Right kidney (tissue), 1 donor: ENCODE measurements at regions not wholly inside any gene's neighbourhood (a gene's known extent, or its start where the extent isn't known, plus 50 kb on each side); places are given as distances from the start of the nearest gene placed in this dataset.

ENCODE experiments used
- DNase-seq: peaks from one replicate; pipeline ENCODE4 v3.0.0-alpha.2; 2016

GRCh38 chr19:30895946-30896345 lies 453.3 kb downstream of the TSHZ3 start:
- no peak for DNase-seq

- no peak for DNase-seq
These were observed 458.2 kb downstream of the TSHZ3 start for GRCh38 chr19:30891051-30891450.

- no peak for DNase-seq
These were observed 459.2 kb downstream of the TSHZ3 start for GRCh38 chr19:30890033-30890432.

GRCh38 chr19:30888937-30889336 lies 460.3 kb downstream of the TSHZ3 start:
- no peak for DNase-seq

GRCh38 chr19:30887042-30887441 lies 462.2 kb downstream of the TSHZ3 start:
- no peak for DNase-seq

GRCh38 chr19:30886222-30886621 lies 463.0 kb downstream of the TSHZ3 start:
- no peak for DNase-seq

DNA sequence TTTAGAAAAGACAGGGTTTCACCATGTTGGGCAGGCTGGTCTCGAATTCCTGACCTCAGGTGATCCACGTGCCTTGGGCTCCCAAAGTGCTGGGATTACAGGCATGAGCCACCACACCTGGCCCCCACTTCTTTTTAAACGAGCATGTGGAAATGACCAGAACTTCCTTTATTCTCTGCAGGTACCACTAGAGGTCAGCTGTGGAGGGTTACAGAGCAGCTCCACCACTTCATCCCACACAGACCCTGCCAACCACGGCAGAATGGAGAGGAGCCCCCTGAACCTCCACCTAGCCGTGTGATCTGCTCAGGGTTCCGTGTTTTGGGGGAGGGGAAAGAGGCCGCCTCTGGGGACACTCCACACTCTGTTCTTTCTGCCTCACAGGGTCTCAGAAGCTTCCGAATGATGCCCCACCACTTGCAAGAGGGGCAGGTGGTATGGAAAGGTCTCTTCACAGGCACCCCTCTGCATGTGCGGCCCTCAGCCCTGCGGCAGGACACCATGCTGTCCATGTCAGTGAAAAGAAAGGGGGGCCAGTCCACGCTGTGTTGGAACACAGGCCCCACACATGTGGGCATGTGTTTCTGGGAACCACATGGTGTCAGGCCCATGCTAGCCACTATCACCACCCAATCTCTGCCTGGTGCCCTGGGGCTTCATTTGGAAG lies 465.0 kb downstream of the TSHZ3 start:
- no peak for DNase-seq

DNA sequence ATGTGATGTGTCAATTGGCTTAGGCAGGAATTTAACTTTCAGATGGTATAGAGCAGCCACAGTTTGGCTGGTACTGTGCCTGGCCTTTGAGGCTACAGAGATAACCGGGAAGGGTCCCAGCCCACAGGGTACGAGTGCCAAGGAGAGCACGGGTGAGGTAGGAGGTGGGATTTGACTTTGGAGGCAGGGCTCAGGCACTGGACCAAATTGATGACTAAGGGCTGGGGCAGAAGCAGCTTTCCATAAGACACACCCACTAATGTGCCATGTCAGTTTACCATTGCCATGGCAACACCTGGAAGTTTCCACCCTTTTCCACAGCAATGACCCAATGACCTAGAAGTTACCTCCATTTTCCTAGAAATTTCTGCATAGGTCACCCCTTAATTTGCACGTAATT lies 466.2 kb downstream of the TSHZ3 start:
- DNase-seq, result no peak

DNA sequence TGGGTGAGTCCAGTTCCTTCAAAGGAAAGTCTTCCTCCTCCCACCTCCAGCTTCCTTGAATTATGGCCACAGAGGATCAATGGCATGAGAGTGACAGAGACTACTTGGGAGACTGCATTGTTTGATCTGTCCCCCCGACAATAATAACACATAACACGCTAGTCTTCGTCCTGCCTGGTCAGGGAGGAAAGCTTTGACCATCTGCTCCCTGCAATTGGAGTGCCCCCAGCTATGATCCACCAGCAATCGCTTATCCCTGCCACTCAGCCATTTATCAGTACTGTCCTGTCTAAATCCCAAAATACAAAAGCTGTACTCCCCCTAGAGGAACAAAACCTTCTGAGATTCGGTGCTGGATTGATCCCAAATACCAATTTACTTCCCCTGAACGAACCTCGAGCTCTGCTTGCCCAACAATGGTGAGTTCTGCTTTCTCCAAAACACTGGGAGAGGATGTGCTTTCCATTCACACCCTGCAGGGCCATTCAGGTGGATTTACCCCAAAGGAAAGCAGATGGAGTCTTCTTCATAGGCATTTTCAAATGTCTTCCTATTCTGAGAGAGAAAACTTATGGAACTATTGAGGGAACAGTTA lies 466.7 kb downstream of the TSHZ3 start:
- DNase-seq, result no peak

GRCh38 chr19:30881930-30882329 lies 467.3 kb downstream of the TSHZ3 start:
- DNase-seq, result no peak

DNA sequence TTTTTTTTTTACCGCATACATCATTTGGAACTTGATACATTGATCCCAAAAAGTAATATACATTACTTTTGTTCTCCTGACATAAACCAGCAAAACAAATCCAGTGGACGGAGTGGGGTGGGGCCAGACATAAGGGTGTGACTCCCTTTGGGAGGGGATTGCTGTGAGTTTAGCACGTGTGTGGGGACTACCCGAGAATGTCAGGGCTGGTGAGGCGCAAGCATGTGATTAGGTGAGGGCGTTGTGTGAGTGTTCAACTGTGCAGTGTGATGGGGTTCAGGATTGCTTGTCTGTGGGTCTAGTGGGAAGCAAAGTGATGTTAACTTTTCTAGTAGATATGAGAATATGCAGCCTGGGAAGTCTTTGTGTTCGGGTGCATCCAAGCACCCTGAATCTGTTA lies 468.0 kb downstream of the TSHZ3 start:
- DNase-seq, result no peak

- no peak for DNase-seq
These were observed 468.7 kb downstream of the TSHZ3 start for GRCh38 chr19:30880551-30880950.

GRCh38 chr19:30880151-30880550 lies 469.1 kb downstream of the TSHZ3 start:
- no peak for DNase-seq

- DNase-seq, result no peak
These were observed 469.5 kb downstream of the TSHZ3 start for GRCh38 chr19:30879736-30880135.

DNA sequence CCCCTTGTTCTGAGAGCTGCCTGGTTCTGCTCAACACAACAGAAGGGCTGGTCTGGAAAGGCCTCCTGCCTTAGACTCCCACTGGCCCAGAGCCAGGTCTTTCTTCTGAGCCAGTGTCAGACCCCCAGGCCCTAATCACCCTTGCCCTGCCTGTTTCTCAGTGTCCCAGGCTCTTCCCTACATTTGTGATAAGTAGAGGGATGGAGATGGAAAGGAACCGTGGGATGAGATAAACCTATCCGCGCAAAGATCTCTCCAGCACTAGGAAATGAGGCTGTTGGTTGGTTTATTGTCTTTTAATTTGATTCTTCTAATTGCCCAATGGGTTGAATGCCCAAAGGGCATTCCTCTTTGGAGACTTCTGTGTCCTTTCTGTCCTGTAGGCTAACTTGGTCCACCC lies 470.0 kb downstream of the TSHZ3 start:
- DNase-seq, result no peak

DNA sequence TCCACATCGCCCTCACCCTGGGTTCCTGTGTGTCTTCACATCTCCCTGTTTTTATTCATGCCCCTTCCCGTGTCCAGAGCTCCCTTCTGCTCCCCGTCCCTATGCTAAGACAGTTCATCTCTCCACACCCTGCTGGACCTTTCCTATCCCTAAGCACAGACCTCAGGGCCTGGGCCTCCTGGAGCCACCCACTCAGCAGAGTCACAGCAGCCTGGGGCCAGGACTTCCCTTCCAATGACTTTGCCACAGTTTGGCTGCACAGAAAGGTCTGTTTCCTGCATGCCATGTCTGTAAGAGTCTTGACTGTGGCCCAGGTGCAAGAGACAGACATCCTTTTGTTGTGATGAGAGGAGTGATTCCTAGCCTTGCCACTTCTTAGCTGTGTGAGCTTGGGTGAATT lies 470.7 kb downstream of the TSHZ3 start:
- DNase-seq, result no peak

- DNase-seq, result no peak
These were observed 471.5 kb downstream of the TSHZ3 start for GRCh38 chr19:30877661-30878113.

DNA sequence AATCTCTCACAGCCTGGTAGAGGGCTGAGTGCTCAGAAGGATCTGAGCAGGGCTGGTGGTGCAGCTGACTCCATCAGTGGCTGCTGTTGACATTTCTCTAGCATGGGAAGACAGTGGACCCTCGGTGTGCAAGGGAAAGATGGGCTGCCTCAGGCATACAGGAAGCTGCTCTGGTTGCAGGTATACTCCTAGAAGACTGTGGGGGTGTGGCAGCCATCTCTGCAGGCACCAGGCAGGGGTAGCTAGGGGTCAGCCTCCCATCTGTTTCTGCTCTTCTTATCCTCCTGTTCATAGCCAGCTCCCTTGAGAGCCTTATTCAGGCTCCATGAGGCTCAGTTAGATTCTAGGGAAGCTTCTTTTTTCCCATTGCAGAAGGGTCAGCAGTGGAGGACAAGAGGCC lies 475.5 kb downstream of the TSHZ3 start:
- no peak for DNase-seq

- no peak for DNase-seq
These were observed 476.2 kb downstream of the TSHZ3 start for GRCh38 chr19:30873003-30873402.

DNA sequence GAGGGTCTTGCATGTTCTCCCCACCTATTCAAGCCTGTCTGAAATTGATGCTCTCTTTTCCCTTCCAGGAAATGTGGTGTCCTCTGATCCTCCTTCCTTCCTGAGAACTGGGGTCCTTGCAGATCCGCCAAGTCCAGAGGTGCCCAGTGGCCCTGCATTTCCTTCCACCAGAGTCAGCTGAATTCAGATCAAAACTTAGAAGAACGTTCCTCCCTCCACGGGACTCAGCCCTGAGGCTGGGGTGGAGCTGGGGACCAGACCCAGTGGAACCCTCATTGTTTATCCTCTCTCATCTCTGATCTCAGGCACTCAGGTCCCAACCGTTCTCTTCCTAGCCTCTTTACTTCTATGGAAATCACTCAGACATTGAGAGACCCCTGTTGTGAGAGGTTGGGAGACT lies 477.3 kb downstream of the TSHZ3 start:
- DNase-seq, result no peak

GRCh38 chr19:30870876-30871275 lies 478.4 kb downstream of the TSHZ3 start:
- no peak for DNase-seq

GRCh38 chr19:30865511-30865910 lies 483.7 kb downstream of the TSHZ3 start:
- DNase-seq, result no peak

- DNase-seq, result no peak
These were observed 484.6 kb downstream of the TSHZ3 start for GRCh38 chr19:30864391-30865215.

GRCh38 chr19:30862876-30863275 lies 486.4 kb downstream of the TSHZ3 start:
- DNase-seq, result no peak
